GM19099 (cell line): ENCODE measurements at regions not wholly inside any gene's neighbourhood (a gene's known extent, or its start where the extent isn't known, plus 50 kb on each side); places are given as distances from the start of the nearest gene placed in this dataset.

ENCODE experiments used
- POLR2A ChIP-seq: IDR thresholded peaks from 3 replicates; pipeline ENCODE4 v1.6.1; 2011; ENCODE audit warnings: low read depth; ENCODE audit not compliant: insufficient read length; ENCODE audit errors: extremely low read depth

DNA sequence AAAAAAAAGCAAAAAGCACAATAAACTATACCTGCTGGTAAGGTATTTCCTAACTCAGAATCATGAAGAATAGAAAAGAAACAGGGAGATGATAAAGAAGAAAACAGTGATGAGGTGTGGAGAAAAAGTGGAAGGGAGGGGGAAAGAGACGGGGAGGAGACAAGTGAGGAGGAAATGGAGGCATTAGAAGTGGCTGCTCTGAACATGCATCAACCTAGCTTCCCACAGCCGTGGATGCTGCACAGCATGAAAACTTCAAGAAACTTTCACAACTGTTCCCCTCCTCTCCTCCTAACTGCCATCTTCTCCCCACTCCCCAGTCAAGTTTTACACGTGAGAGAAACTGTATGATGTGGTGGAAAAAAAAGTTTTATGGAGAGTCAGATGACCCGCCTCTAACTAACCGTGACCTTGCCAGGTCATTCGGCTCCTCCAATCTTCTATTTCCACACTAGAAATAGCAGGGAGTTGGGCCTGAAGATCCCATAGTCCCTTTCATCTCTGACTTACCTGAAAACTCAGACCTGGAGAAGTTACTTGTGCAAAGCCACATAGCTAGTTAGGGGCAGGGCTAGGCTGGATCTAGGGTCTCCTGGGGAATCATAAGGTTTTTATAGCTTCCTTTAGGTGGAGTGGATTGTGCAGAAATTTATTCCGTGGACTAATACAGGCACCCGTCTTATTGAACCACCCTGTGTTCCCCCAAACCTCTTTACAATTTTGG is 461.9 kb downstream of the KLF5 start:
- TF ChIP-seq POLR2A: no peak

DNA sequence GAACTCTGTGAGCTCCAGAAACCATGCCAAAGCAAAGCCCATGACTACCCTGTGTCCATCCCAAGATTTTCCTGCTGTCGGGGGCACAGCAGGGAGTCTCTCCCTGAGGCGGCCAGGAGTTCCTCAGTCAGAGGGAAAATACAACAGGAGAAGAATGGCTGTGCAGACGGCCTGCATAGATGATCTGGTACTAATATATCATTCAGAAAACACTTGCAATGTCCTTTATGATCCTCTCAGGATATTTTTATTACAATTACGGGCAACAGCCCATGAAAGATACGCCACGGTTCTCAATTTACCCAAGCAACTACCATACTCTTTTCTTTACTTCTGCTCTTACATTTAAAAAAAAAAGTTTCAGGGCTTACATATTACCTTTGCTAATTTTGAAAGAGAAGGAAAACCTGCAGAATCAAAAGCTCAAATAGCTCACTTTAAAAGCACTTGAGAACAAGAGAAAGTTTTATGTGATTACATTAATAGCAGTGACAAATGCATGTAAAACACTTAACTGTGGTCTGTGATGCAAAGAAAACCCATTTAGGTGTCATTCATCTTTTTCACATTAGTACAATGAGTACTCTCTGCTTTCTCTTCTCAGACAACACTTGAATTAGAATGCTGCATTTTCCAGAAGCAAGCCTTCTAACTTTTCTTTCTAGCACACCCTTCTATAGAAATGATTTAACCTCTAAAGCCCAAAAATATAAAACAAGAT is 460.8 kb downstream of the KLF5 start:
- no peak for TF ChIP-seq POLR2A

DNA sequence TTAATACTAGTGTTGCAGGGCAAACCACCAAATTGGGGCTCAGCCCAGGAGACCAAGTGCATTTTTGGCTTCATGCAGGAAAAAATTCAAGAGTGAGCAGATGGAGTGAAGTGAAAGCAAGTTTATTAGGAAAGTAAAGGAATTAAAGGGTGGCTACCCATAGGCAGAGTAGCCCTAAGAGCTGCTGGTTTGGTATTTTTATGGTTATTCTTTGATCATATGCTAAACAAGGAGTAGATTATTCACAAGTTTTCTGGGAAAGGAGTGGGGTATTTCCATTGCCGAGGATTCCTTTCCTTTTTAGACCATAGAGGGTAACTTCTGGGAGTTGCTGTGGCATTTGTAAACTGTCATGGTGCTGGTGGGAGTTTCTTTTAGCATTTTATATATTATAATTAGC is 459.0 kb downstream of the KLF5 start:
- TF ChIP-seq POLR2A: no peak

DNA sequence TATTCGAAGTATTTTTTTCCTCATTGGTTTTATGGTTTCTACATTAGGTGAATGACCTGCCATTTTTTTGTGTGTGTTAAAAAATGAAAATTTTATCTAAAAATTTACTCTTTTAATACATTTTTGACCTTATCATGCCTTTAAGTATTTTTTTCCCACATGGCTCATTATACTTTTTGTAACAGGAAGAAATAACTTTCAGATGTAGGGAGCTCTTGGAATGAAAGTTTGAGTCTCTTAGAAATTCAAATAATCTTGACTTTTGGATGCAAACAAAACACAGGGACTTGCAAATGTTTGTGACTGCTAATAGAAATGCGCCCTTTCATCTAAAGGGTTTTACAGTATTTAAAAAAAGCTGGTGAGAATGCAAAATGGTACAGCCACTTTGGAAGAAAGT is 457.9 kb downstream of the KLF5 start:
- TF ChIP-seq POLR2A: no peak

DNA sequence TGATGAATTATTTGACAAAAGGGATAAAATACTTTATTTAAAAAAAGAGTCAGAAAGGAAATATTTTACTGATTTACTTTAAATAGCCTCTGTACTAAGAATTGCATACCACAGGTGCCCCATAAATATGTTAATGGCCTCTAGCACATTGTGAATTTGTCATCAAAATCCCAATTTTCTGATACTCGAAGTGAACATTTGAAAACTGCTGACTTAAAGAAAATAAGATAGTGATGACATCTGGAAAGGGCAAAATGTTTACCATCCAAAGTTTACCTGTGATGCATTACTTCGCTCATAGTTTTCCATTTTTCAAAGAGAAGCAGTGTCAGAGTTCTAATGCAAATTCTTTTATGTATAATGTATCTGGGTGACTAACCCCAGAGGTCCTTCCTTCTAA is 455.4 kb downstream of the KLF5 start:
- TF ChIP-seq POLR2A: no peak

DNA sequence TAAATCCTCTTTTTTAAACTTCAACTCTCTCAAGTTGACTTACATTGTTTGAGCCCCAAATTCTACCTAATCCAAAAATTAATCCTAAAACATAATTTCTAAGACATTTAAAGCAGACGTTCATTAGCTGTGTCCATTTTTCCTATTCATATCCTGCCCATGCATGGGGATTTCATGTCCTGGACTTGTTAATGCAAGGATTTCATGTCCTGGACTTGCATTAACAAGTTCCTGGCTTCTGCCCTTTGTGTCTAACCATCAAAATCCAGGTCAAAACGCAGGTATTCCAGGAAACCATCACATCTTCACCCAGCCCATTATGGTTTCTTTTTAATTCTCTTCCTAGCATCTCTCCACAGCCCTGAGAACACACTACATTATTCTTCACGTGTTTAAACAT is 454.9 kb downstream of the KLF5 start:
- TF ChIP-seq POLR2A: no peak

DNA sequence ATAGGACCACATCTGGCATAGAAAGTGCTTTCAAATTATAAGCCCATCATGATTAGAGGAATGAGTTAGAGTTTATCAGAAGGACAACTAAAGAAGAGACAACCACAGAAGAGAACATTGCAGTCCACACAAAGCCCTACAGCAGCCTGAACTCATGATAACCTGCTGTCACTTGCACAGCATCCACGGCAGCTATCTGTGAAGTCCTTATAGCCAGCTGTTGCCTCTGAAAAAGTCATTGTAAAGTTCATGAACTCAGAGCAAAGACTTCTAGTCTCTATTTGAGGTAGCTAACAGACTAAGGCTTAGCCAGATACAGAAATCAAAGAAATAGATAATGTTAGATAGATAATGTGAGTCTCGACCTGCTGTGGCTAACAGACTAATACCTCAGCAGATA is 450.0 kb downstream of the KLF5 start:
- no peak for TF ChIP-seq POLR2A

DNA sequence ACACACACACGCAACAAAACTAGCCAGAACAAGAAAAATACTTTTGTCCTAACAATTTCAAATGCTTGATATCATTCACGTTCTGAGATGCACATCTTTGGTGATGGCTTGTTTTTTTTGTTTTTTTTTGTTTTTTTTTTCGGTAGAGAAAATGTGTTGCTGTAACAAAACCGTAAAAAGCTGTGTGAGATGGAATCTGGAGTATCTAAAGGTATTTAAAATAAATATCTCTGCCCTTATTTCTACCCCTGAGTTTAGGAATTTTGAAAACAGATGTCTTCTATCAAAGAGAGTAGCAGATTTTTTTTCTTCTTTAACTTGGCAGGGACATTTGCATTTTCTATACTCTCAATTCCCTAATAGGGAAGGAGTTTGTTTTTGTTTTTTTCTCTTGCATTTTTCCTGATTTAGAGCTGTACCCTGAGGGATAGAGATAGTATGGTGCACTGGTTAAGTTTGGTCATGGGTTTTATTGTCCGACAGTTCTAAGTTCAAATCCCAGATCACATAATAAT is 446.6 kb downstream of the KLF5 start:
- TF ChIP-seq POLR2A: no peak

DNA sequence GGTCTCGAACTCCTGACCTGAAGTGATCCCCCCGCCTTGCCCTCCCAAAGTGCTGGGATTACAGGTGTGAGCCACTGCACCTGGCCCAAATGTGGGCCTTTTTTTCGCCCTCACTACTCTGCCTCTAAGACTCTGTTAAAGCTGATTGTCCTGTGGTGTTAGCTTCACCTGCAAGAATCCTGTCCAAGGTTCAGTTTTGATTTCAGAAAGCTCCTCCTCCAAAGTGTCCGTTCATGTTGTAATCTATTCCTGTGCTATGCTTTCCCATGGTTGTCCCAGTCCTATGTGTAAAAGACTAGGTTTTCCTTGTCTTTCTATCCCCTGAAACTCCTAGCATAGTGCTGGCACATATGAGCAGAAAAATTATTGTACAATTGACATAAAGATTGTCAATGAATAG is 440.9 kb downstream of the KLF5 start:
- no peak for TF ChIP-seq POLR2A

DNA sequence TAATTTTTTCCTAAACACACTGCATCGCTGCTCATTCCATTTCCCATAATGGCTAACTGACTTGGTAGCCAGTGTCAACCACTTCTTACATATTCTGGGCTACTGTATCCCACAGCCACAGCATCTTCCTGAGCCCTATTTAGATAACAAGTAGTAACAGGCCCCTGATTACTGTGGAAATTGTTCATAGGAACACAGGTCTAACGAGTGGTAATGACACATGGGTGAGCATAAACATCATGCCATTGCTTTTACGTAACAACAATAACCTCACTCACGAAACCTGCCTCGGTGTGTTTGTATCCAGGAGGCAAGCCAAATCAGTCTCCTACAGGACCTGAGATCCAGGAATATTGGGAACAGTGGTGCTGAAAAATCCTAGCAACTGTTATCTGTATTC is 438.6 kb downstream of the KLF5 start:
- TF ChIP-seq POLR2A: no peak

DNA sequence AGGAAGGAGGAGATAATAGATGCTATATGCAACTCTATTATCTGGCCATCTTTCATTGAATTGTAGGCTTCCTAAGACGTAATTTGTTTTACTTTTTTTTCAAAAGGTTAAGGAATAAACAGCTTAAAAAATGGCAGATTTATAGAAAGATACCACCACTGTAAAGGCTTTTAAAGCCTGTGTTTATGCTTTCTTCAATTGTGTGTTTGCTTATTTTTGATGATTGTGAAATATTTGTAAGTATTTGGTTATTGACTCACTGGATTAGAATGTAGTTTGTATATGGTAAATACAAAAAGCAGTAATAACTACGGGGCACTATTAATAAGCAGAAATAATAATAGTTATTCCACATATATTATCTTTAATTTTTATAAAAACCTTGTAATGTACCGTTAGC is 437.9 kb downstream of the KLF5 start:
- TF ChIP-seq POLR2A: no peak

DNA sequence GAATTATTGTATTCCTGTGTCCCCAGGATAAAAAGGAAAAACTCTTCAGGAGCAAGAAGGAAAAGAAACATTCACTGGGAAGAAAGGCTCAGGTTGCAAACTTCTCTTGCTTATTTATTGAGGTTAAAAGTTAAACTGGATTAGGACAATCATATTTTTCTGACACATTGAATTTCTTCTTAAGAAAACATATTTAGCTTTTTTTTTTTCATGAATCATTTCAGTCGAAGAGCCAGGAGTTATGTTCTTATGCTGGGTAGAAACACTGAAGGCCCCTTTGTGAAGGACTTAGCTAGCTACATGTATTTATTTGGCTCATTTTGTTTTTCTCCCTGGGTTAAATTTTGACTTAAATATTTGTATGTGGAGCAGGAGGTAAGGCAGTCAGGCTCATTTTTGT is 434.0 kb downstream of the KLF5 start:
- no peak for TF ChIP-seq POLR2A

DNA sequence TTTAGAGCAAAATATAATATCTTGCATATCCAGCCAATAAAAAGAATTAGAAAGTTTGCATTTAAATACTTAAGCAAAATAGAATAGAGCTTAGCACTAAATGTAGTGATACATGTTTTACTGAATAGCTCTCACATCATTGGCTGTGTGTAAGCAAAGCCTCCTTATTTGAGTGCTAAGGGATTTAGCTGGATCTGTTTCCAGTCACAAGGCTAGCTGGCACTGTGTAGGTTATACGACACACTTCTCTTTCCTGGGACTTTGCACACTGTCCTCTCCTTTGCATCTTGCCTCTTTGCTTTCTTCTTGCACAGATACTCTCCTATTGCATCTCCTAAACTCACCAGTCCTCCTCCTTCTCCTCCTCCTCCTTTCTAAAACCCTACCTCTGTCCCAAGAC is 423.8 kb downstream of the KLF5 start:
- no peak for TF ChIP-seq POLR2A

DNA sequence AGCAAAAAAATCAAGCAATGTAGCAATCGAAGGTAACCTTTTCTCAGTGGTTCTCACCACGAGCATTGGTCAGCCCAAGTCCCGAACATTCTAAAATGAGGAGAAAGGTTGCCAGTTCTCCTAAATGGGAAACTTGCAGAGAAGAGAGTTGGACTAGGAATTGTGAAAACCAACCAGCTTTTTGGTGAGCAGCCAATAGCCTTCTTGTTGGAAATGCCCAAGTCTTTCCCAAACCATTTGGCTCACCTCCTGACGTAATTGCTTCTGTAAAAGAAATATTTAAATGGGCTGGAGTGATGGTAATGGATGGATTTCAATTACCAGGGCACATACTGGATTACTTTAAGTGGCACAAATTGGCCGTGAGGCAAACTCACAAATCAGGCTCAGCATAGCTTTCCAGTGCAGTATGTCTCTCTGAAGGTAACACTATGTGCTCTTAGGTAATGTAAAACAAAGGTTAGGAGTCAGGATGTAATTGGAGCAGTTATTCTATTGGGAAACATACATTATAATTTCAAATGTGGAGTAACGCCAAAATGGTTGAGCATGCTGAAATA is 423.2 kb downstream of the KLF5 start:
- no peak for TF ChIP-seq POLR2A

DNA sequence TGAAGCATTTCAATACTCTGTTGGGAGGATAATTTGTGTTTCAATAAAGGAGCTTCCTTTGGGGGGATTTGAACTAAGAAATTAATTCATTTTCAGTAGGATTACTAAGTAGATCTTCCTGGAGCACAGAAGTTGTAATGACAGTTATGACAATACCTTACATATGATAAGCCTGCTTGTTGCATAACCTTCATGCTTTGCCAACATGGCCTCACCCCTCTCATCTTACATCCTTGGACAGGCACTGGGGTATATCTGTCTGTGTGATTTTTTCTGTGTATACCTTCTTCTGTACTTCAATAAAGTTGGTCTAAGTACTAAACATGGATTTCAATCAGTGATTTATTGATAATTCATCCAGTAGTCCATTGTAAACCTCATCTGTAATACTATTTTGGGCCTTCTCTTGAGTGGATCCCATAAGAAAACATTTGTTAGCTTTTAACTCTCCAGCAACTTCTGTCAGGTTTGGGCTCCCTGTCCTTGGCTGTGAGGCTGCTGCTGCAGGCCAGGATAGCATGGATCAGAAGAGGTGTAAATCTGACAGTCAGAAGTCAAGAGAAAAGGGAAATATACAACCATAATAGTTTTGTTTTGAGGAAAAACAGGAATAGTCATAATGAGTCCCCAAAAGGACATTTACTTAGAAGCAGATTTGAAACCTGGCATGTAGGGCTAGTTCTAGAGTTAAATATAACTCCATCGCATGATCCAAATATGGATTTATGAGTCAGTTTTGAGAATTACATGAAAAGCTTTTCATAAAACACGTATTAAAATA is 422.2 kb downstream of the KLF5 start:
- TF ChIP-seq POLR2A: no peak
